ENCODE measurements at regions not wholly inside any gene's neighbourhood (a gene's known extent, or its start where the extent isn't known, plus 50 kb on each side); places are given as distances from the start of the nearest gene placed in this dataset.

DNA sequence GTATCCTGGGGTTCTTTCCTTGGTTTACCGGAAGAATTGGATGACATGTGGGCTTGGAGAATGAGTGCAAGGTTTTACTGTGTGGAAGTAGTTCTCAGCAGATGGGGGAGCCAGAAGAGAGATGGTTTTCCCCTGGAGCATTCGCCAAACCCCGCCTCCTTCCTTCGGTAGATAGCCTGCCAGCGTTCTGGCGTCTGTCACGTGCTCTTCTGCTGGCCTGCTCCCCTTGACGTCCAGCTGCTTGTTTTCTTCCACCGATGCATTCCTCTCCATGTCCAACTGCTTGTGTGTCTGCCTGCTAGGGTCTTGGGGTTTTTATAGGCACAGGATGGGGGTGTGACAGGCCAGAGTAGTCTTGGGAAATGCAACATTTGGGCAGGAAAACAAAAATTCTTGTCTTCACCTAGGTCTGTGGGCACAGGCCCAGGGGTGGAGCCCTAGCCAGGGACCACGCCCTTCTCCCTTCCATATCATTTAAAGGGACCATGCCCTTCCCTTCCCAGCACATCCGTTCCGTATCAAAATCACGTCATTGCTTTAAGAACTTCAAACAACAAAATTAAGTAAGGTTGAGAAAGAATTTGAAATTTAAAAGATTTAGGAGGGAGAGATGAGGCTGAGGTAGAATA is 538.7 kb upstream of the SMIM31 start:
- WGBS (ENCODE audit: insufficient coverage) = 92% methylated on average over 7 of the region's 13 CpGs
- H3K27me3 Mint-ChIP-seq (ENCODE audit: low read depth in 3 of 3) = peaks cover 0 to 1% (median 0%) of the 10 kb centered on the region in 3 donors
- intact Hi-C loops (cut with micrococcal nuclease) = no loop called here
- no peaks in the 10 kb centered on the region for H3K36me3 ChIP-seq (replicated peaks in 1 of 2; ENCODE audit: control insufficient read depth in 1 of 2, insufficient read depth in 2 of 2, low read length in 2 of 2)
- no peaks in the 10 kb centered on the region for H3K4me1 ChIP-seq (ENCODE audit: control insufficient read depth in 1 of 2, insufficient read depth in 2 of 2, low read length in 2 of 2)
- no peak overlapping the region for H3K4me3 ChIP-seq (replicated peaks in 1 of 3; ENCODE audit: low read depth in 2 of 3, low read length in 3 of 3)
- H3K4me2 ChIP-seq (replicated peaks; ENCODE audit: extremely low read depth, low read length, poor library complexity, severe bottlenecking) = no peak overlapping the region
- TF ChIP-seq, protein P1, sequence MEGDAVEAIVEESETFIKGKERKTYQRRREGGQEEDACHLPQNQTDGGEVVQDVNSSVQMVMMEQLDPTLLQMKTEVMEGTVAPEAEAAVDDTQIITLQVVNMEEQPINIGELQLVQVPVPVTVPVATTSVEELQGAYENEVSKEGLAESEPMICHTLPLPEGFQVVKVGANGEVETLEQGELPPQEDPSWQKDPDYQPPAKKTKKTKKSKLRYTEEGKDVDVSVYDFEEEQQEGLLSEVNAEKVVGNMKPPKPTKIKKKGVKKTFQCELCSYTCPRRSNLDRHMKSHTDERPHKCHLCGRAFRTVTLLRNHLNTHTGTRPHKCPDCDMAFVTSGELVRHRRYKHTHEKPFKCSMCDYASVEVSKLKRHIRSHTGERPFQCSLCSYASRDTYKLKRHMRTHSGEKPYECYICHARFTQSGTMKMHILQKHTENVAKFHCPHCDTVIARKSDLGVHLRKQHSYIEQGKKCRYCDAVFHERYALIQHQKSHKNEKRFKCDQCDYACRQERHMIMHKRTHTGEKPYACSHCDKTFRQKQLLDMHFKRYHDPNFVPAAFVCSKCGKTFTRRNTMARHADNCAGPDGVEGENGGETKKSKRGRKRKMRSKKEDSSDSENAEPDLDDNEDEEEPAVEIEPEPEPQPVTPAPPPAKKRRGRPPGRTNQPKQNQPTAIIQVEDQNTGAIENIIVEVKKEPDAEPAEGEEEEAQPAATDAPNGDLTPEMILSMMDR (IDR thresholded peaks at IDR 0.05) = no peak
- H3K27ac ChIP-seq (ENCODE audit: low read depth in 1 of 2, low read length in 2 of 2) = no peak overlapping the region
- H3K4me3 Mint-ChIP-seq = no peak overlapping the region
- no peak overlapping the region for H3K27ac Mint-ChIP-seq
- DNase-seq = no peak
- no peaks in the 10 kb centered on the region for H4K20me1 ChIP-seq (ENCODE audit: insufficient read depth, low read length)
- H3K9me3 Mint-ChIP-seq = peaks cover 0 to 3% (median 0%) of the 10 kb centered on the region in 7 donors
- no peaks in the 10 kb centered on the region for H3K36me3 Mint-ChIP-seq
- H3K27me3 ChIP-seq (ENCODE audit: control insufficient read depth in 2 of 2, insufficient read depth in 2 of 2, low read length in 2 of 2) = no peaks in the 10 kb centered on the region
- H3K4me1 Mint-ChIP-seq = no peaks in the 10 kb centered on the region
- no peaks in the 10 kb centered on the region for H3K79me2 ChIP-seq (ENCODE audit: insufficient read depth, low read length)
- H2AFZ ChIP-seq (ENCODE audit: insufficient read depth, low read depth, low read length, poor library complexity, severe bottlenecking) = no peak overlapping the region
- no peak overlapping the region for H3K9ac ChIP-seq (ENCODE audit: insufficient read depth, low read length, poor library complexity, severe bottlenecking)
- peaks cover 0 to 3% of the 10 kb centered on the region in 2 donors for H3K9me3 ChIP-seq (replicated peaks in 1 of 2; ENCODE audit: control insufficient read depth in 1 of 2, insufficient read depth in 1 of 2, low read length in 2 of 2)

DNA sequence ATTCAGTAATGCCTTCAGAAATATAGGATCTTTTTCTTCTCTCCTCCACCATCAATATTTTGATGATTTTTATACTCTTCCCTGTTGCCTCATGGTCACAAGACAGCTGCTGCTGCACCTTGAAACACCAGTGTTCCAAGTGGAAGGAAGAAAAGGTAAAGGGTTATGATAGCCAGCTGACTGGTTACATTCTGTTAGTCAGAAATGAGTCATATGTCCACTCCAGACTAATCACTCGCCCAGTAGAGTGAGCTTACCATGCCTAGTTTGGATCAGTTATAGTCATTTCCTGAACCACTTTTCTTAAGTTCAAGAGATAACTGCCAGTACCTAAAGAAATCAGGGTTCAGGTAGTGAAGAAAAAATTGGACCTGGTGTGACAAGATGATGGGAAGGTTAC is 532.3 kb upstream of the SMIM31 start:
- TF ChIP-seq, protein P1 (IDR thresholded peaks at IDR 0.05) = no peak
- 100% methylated on average over 1 of the region's 1 CpG for WGBS (ENCODE audit: insufficient coverage)
- DNase-seq = no peak
- Histone ChIP-seq H2AFZ (ENCODE audit: insufficient read depth, low read depth, low read length, poor library complexity, severe bottlenecking) (no peak overlapping the region), H3K4me3 (replicated peaks in 1 of 3; ENCODE audit: low read depth in 2 of 3, low read length in 3 of 3) (no peak overlapping the region), H3K27ac (ENCODE audit: low read depth in 1 of 2, low read length in 2 of 2) (no peak overlapping the region), H3K4me2 (replicated peaks; ENCODE audit: extremely low read depth, low read length, poor library complexity, severe bottlenecking) (no peak overlapping the region), H3K27me3 (ENCODE audit: control insufficient read depth in 2 of 2, insufficient read depth in 2 of 2, low read length in 2 of 2) (no peaks in the 10 kb centered on the region), H3K9ac (ENCODE audit: insufficient read depth, low read length, poor library complexity, severe bottlenecking) (no peak overlapping the region), H3K36me3 (replicated peaks in 1 of 2; ENCODE audit: control insufficient read depth in 1 of 2, insufficient read depth in 2 of 2, low read length in 2 of 2) (no peaks in the 10 kb centered on the region), H3K4me1 (ENCODE audit: control insufficient read depth in 1 of 2, insufficient read depth in 2 of 2, low read length in 2 of 2) (no peaks in the 10 kb centered on the region), H4K20me1 (ENCODE audit: insufficient read depth, low read length) (no peaks in the 10 kb centered on the region), H3K9me3 (replicated peaks in 1 of 2; ENCODE audit: control insufficient read depth in 1 of 2, insufficient read depth in 1 of 2, low read length in 2 of 2) (no peaks in the 10 kb centered on the region), H3K79me2 (ENCODE audit: insufficient read depth, low read length) (no peaks in the 10 kb centered on the region)
- Mint-ChIP-seq H3K36me3 (no peaks in the 10 kb centered on the region), H3K27me3 (ENCODE audit: low read depth in 3 of 3) (no peaks in the 10 kb centered on the region), H3K4me1 (no peaks in the 10 kb centered on the region), H3K9me3 (peaks cover 0 to 2% (median 0%) of the 10 kb centered on the region in 7 donors), H3K27ac (no peak overlapping the region), H3K4me3 (no peak overlapping the region)
- intact Hi-C loops (cut with micrococcal nuclease) = no loop called here

Measured in CD14-positive monocyte (primary cell).